Esophagus squamous epithelium (tissue), 4 donors: ENCODE measurements at regions not wholly inside any gene's neighbourhood (a gene's known extent, or its start where the extent isn't known, plus 50 kb on each side); places are given as distances from the start of the nearest gene placed in this dataset.

Experiments
- POLR2A ChIP-seq, 4 donors: fragments of 450-650 bp; IDR thresholded peaks; one replicate each; pipeline ENCODE4 v1.6.1; 2017; ENCODE audit warnings: antibody characterized with exemption in 4 of 4, mild to moderate bottlenecking in 4 of 4, moderate library complexity in 3 of 4
- TF ChIP-seq, protein P1 (sequence below), 6 experiments: fragments of 450-650 bp in 4 of 6; fragments of 200-600 bp in 2 of 6; sonication (generic) in 2 of 6; IDR thresholded peaks; one replicate each; pipeline ENCODE4 v1.5.1; 2016 to 2019; ENCODE audit warnings: antibody characterized with exemption in 6 of 6, mild to moderate bottlenecking in 4 of 6, moderate library complexity in 4 of 6

DNA sequence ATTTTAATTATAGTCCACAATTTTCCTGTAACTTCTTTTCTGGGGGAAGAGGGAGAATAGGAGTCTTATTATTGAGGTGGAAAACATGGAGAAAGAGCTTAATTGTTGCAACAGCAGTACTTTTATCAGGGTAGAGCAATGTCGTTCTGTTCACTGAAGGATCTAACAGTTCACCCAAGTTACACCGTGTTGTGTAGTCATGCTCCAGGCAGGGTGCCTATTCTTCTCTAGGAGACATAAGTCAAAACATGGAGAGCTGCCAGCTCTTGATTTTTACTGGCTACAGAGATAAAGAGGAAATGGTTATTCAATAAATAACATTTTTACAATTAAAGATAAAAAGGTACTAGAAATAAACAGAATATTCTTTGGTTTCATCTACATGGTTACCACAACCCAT, 594.3 kb upstream of the NETO1 start:
- TF ChIP-seq, protein P1, sequence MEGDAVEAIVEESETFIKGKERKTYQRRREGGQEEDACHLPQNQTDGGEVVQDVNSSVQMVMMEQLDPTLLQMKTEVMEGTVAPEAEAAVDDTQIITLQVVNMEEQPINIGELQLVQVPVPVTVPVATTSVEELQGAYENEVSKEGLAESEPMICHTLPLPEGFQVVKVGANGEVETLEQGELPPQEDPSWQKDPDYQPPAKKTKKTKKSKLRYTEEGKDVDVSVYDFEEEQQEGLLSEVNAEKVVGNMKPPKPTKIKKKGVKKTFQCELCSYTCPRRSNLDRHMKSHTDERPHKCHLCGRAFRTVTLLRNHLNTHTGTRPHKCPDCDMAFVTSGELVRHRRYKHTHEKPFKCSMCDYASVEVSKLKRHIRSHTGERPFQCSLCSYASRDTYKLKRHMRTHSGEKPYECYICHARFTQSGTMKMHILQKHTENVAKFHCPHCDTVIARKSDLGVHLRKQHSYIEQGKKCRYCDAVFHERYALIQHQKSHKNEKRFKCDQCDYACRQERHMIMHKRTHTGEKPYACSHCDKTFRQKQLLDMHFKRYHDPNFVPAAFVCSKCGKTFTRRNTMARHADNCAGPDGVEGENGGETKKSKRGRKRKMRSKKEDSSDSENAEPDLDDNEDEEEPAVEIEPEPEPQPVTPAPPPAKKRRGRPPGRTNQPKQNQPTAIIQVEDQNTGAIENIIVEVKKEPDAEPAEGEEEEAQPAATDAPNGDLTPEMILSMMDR (IDR thresholded peaks at IDR 0.05): no peak
- TF ChIP-seq POLR2A (IDR thresholded peaks at IDR 0.05): no peak
